ENCODE measurements at regions not wholly inside any gene's neighbourhood (a gene's known extent, or its start where the extent isn't known, plus 50 kb on each side); places are given as distances from the start of the nearest gene placed in this dataset.

- TF ChIP-seq CTCF (conservative IDR thresholded peaks at IDR 0.05; ENCODE audit: low read length) = no peak
- no peak for DNase-seq (ENCODE audit: low read depth)
- H3K4me3 ChIP-seq (ENCODE audit: low read length) = no peak overlapping the region
Observed at GRCh38 chr16:54780266-54780665, 150.4 kb upstream of the IRX5 start.

GRCh38 chr16:54779549-54779948, 151.1 kb upstream of the IRX5 start:
- no peak for DNase-seq (ENCODE audit: low read depth)
- no peak for TF ChIP-seq CTCF (conservative IDR thresholded peaks at IDR 0.05; ENCODE audit: low read length)
- no peak overlapping the region for H3K4me3 ChIP-seq (ENCODE audit: low read length)

- H3K4me3 ChIP-seq (ENCODE audit: low read length) = no peak overlapping the region
- TF ChIP-seq CTCF (conservative IDR thresholded peaks at IDR 0.05; ENCODE audit: low read length) = no peak
Observed at GRCh38 chr16:54774768-54775167, 155.9 kb upstream of the IRX5 start.

GRCh38 chr16:54772400-54772799, 158.3 kb upstream of the IRX5 start:
- DNase-seq (ENCODE audit: low read depth) = no peak
- TF ChIP-seq CTCF (conservative IDR thresholded peaks at IDR 0.05; ENCODE audit: low read length) = no peak
- no peak overlapping the region for H3K4me3 ChIP-seq (ENCODE audit: low read length)

More at GRCh38 chr16:54774768-54775167, 155.9 kb upstream of the IRX5 start:
- DNase-seq (ENCODE audit: low read depth) = no peak

GRCh38 chr16:54766355-54766754, 164.3 kb upstream of the IRX5 start:
- no peak for TF ChIP-seq CTCF (conservative IDR thresholded peaks at IDR 0.05; ENCODE audit: low read length)
- H3K4me3 ChIP-seq (ENCODE audit: low read length) = no peak overlapping the region
- DNase-seq (ENCODE audit: low read depth) = no peak

GRCh38 chr16:54750249-54750648, 180.4 kb upstream of the IRX5 start:
- no peak for DNase-seq (ENCODE audit: low read depth)
- no peak for TF ChIP-seq CTCF (conservative IDR thresholded peaks at IDR 0.05; ENCODE audit: low read length)
- no peak overlapping the region for H3K4me3 ChIP-seq (ENCODE audit: low read length)

- no peak overlapping the region for H3K4me3 ChIP-seq (ENCODE audit: low read length)
- no peak for DNase-seq (ENCODE audit: low read depth)
- no peak for TF ChIP-seq CTCF (conservative IDR thresholded peaks at IDR 0.05; ENCODE audit: low read length)
Observed at GRCh38 chr16:54748611-54749190, 182.0 kb upstream of the IRX5 start.
